ENCODE measurements at regions not wholly inside any gene's neighbourhood (a gene's known extent, or its start where the extent isn't known, plus 50 kb on each side); places are given as distances from the start of the nearest gene placed in this dataset.

DNA sequence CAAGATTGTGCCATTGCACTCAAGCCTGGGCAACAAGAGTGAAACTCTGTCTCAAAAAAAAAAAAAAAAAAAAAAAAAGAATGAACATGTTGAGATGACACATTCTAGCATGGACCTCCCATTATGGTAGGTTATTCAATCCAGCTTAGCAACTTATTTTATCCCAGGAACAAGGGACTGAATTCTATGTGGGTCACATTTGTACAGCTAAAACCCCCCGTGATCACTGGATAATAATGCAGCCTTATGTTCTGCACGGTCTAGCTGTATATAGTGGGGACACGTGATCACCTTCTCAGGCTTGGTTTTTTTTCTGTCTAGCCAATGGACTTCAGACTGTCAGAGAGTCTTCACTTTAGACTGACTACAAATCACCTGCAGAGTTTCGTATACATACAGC is 115.2 kb upstream of the FRG1 start:
- TF ChIP-seq POLR2AphosphoS5 (IDR thresholded peaks at IDR 0.05; ENCODE audit: low read depth, low read length) (no peak), POLR2A (IDR thresholded peaks at IDR 0.05; ENCODE audit: low read depth, low read length) (no peak), TAF1 (IDR thresholded peaks at IDR 0.05; ENCODE audit: borderline replicate concordance, low read depth, low read length) (no peak)

Data from GM12892 (cell line).